Natural killer cell (primary cell): ENCODE measurements at regions not wholly inside any gene's neighbourhood (a gene's known extent, or its start where the extent isn't known, plus 50 kb on each side); places are given as distances from the start of the nearest gene placed in this dataset.
A peak's percentile ranks its signal among the peaks of the same experiment; 100 is the strongest.

Experiments
- ATAC-seq, 3 donors: fragments of 150-1000 bp in 2 of 3; fragments of 200-7000 bp in 1 of 3; cut with Tn5 transposase; 1 replicate in 1 of 3; 2 replicates in 2 of 3; pipeline ENCODE4 v1.10.0; 2021; ENCODE audit warnings: mild to moderate bottlenecking in 2 of 3, moderate library complexity in 2 of 3
- DNase-seq, 2 donors: peaks; one replicate each; pipeline versions ENCODE4 v3.0.0 to v3.0.0-alpha.2; 2013 to 2021; ENCODE audit warnings: mixed read lengths in 1 of 2
- H3K27ac ChIP-seq: one replicate; pipeline ENCODE4 v1.5.1; 2013; ENCODE audit warnings: mild to moderate bottlenecking, low read length
- H3K27me3 ChIP-seq: one replicate; pipeline ENCODE4 v1.6.1; 2013; ENCODE audit warnings: low read length; ENCODE audit not compliant: control insufficient read depth, insufficient read depth
- H3K36me3 ChIP-seq: one replicate; pipeline ENCODE4 v1.6.1; 2013; ENCODE audit warnings: low read length; ENCODE audit not compliant: control insufficient read depth, insufficient read depth
- H3K4me1 ChIP-seq: one replicate; pipeline ENCODE4 v1.6.1; 2013; ENCODE audit warnings: low read length; ENCODE audit not compliant: control insufficient read depth, insufficient read depth
- H3K4me3 ChIP-seq: one replicate; pipeline ENCODE4 v1.5.1; 2013; ENCODE audit warnings: low read length
- H3K9me3 ChIP-seq: one replicate; pipeline ENCODE4 v1.6.1; 2013; ENCODE audit warnings: low read length; ENCODE audit not compliant: control insufficient read depth, insufficient read depth
- H3K27ac Mint-ChIP-seq, 2 donors: one replicate each; pipeline ENCODE4 v1.8.0; 2022; ENCODE audit warnings: mild to moderate bottlenecking in 2 of 2, mixed read lengths in 2 of 2, moderate library complexity in 1 of 2
- H3K27me3 Mint-ChIP-seq, 2 donors: one replicate each; pipeline ENCODE4 v1.8.0; 2022; ENCODE audit warnings: low read depth in 2 of 2, mixed read lengths in 2 of 2
- H3K36me3 Mint-ChIP-seq: one replicate; pipeline ENCODE4 v1.8.0; 2022; ENCODE audit warnings: mixed read lengths
- H3K4me1 Mint-ChIP-seq, 2 donors: one replicate each; pipeline ENCODE4 v1.8.0; 2022; ENCODE audit warnings: mixed read lengths in 2 of 2
- H3K4me3 Mint-ChIP-seq: one replicate; pipeline ENCODE4 v1.8.0; 2022; ENCODE audit warnings: mild to moderate bottlenecking, moderate library complexity, mixed read lengths
- H3K9me3 Mint-ChIP-seq, 2 donors: one replicate each; pipeline ENCODE4 v1.8.0; 2022; ENCODE audit warnings: mixed read lengths in 2 of 2
- CTCF ChIP-seq: fragments of 200-600 bp; IDR thresholded peaks from one replicate; pipeline ENCODE4 v1.8.0; 2022; ENCODE audit warnings: antibody characterized with exemption
- WGBS: methylation state at CpG from one replicate; pipeline ENCODE4 v1.1.7; 2013; ENCODE audit warnings: missing lambda C conversion rate; ENCODE audit not compliant: insufficient coverage; 5-methylcytosine and 5-hydroxymethylcytosine counted together
- intact Hi-C: fragments of 100-400 bp; cut with micrococcal nuclease; formaldehyde crosslinking; loops from one replicate; pipeline ENCODE4 v1.14.2; 2022

DNA sequence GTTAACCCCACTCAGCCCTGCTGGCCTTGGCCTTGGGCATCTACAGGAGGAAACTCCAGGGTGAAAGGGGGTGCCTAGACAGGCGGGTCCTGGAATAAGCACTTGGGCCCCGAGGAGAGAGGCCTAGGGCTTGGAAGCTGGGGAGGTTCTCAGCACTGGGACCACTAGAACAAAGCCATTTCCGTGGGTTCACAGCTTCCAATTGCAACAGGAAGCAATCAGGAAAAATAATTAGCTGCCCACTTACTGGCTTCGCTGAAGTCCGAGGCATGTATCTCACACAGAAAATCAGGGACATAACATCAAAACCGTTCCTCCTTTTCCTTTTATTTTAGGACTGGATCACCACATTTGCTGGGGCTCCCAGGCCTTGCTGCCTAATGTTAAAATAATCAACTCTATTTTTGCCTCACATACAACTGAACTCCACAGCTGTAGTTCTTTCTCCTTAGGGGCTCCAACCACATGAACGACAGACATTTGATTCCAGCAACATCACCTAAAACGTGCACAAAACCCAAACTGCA lies 161.1 kb upstream of the GRK3 start:
- no peaks in the 10 kb centered on the region for H3K36me3 Mint-ChIP-seq
- no peak for TF ChIP-seq CTCF
- H3K27me3 Mint-ChIP-seq: no peaks in the 10 kb centered on the region
- 43% methylated on average over 8 of the region's 8 CpGs for WGBS
- H3K27ac ChIP-seq: no peak overlapping the region
- H3K4me3 ChIP-seq: no peak overlapping the region
- no peaks in the 10 kb centered on the region for H3K9me3 Mint-ChIP-seq
- no peaks in the 10 kb centered on the region for H3K27me3 ChIP-seq
- intact Hi-C loops: no loop called here
- peak overlapping the region; percentile 72 to 73 for H3K27ac Mint-ChIP-seq
- H3K9me3 ChIP-seq: no peaks in the 10 kb centered on the region
- peak overlapping the region; percentile 87 for H3K4me3 Mint-ChIP-seq
- no peak for DNase-seq
- H3K4me1 Mint-ChIP-seq: peaks cover 30 to 34% of the 10 kb centered on the region in 2 donors
- H3K36me3 ChIP-seq: no peaks in the 10 kb centered on the region
- no peak for ATAC-seq
- H3K4me1 ChIP-seq: peaks cover 40% of the 10 kb centered on the region

DNA sequence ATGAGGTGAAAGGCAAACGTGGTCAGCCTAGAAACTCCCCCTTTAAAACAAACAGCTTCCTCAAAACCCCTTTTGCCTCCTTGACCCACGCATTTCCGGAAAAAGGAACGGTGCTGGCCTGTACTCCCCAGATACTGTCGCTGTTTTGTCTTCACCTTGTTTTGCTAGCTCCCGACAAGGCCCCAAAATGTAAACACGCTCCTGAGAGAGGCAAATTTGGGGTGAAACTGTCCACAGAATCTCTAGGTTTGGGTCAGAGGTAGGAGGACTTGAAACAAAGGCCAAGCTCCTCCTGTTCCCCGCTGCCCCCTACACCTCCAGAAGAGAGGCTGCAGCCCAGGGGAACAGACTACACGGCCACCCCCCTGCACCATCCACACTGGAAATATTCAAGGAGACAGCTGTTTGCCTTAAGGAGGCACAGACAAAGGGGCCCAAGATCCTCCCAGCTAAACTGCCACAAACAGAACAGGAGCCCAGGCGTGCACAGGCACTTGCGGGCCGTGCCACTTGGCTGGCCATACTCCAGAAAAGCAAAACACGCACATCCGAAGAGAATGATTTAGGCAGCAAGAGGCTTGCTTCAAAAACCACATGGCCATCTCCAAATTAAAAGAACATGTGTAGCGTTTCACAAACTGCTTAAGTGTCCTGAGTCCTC lies 160.5 kb upstream of the GRK3 start:
- DNase-seq: peak in 1 of 2 donors; percentile 27
- Histone ChIP-seq H3K27me3 (no peaks in the 10 kb centered on the region), H3K4me1 (peaks cover 37% of the 10 kb centered on the region), H3K4me3 (peak overlapping the region; percentile 31), H3K36me3 (no peaks in the 10 kb centered on the region), H3K27ac (no peak overlapping the region), H3K9me3 (no peaks in the 10 kb centered on the region)
- Mint-ChIP-seq H3K4me3 (peak overlapping the region; percentile 87), H3K36me3 (no peaks in the 10 kb centered on the region), H3K9me3 (no peaks in the 10 kb centered on the region), H3K4me1 (peaks cover 30 to 34% of the 10 kb centered on the region in 2 donors), H3K27me3 (no peaks in the 10 kb centered on the region), H3K27ac (peak overlapping the region; percentile 72 to 73)
- intact Hi-C loops: no loop called here
- ATAC-seq: no peak
- WGBS: 23% methylated on average over 15 of the region's 15 CpGs
- no peak for TF ChIP-seq CTCF

DNA sequence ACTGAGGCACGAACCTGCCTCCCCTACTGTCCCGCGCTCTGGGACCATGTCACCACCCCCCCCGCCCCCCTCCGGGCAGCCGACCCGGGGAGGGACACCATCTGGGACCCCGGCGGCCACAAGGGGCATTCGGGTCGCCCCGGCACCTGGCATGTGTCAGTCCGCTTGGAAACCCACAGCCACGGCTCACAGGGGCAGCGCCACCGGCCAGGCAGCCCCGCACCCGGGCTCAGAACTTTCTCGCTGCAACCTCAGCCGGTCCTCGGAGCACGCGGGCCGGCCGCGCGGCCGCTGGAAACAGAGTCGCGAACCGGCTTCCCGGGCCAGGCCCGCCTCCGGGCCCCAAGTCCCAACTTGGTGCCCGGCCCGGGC lies 159.9 kb upstream of the GRK3 start:
- WGBS: under 1% methylated on average over 36 of the region's 36 CpGs
- no peaks in the 10 kb centered on the region for H3K36me3 ChIP-seq
- H3K9me3 ChIP-seq: no peaks in the 10 kb centered on the region
- H3K27ac ChIP-seq: no peak overlapping the region
- H3K4me1 Mint-ChIP-seq: peaks cover 30 to 34% of the 10 kb centered on the region in 2 donors
- no peak for TF ChIP-seq CTCF
- intact Hi-C loops: no loop called here
- H3K27me3 ChIP-seq: no peaks in the 10 kb centered on the region
- H3K4me3 Mint-ChIP-seq: peak overlapping the region; percentile 87
- peak in 1 of 2 donors; percentile 26 for DNase-seq
- H3K27me3 Mint-ChIP-seq: no peaks in the 10 kb centered on the region
- H3K9me3 Mint-ChIP-seq: no peaks in the 10 kb centered on the region
- H3K4me1 ChIP-seq: peaks cover 37% of the 10 kb centered on the region
- H3K27ac Mint-ChIP-seq: peak overlapping the region in 1 of 2 donors; percentile 73
- H3K36me3 Mint-ChIP-seq: no peaks in the 10 kb centered on the region
- peak in 1 of 3 donors; percentile 30 for ATAC-seq
- H3K4me3 ChIP-seq: peak overlapping the region; percentile 31
